Neutrophil (primary cell): ENCODE measurements at regions not wholly inside any gene's neighbourhood (a gene's known extent, or its start where the extent isn't known, plus 50 kb on each side); places are given as distances from the start of the nearest gene placed in this dataset.
"Not testable (repeated sequence)": the region's sequence is repeated elsewhere in the genome, so short reads cannot be mapped to it uniquely, and the experiment has no call there.

Experiments used
- H3K27ac ChIP-seq: fragments of 200-600 bp; sonication (generic); 2 replicates; pipeline ENCODE4 v1.5.1; 2016; ENCODE audit warnings: mild to moderate bottlenecking, moderate library complexity
- H3K27me3 ChIP-seq: fragments of 200-600 bp; sonication (generic); 2 replicates; pipeline ENCODE4 v1.6.0; 2016; ENCODE audit warnings: mild to moderate bottlenecking
- H3K36me3 ChIP-seq: fragments of 200-600 bp; sonication (generic); 2 replicates; pipeline ENCODE4 v1.5.1; 2017
- H3K4me1 ChIP-seq, 2 experiments: fragments of 200-600 bp in 1 of 2; sonication (generic) in 1 of 2; 1 replicate in 1 of 2; 2 replicates in 1 of 2; pipeline versions ENCODE4 v1.5.1 to v1.6.1; 2013 to 2016; ENCODE audit warnings: low read depth in 1 of 2, low read length in 1 of 2, mild to moderate bottlenecking in 1 of 2, moderate library complexity in 1 of 2; ENCODE audit not compliant: control insufficient read depth in 1 of 2, insufficient read depth in 1 of 2
- H3K4me3 ChIP-seq, 2 experiments: fragments of 200-600 bp in 1 of 2; sonication (generic) in 1 of 2; 1 replicate in 1 of 2; 2 replicates in 1 of 2; pipeline ENCODE4 v1.5.1; 2013 to 2016; ENCODE audit warnings: low read depth in 1 of 2, low read length in 1 of 2, mild to moderate bottlenecking in 1 of 2, moderate library complexity in 1 of 2
- H3K9me3 ChIP-seq: fragments of 200-600 bp; sonication (generic); 2 replicates; pipeline ENCODE4 v1.5.1; 2016
- CTCF ChIP-seq: fragments of 200-600 bp; sonication (generic); IDR thresholded peaks from 2 replicates; pipeline ENCODE4 v1.5.1; 2016; ENCODE audit warnings: antibody characterized with exemption

- TF ChIP-seq CTCF = no peak
- no peak overlapping the region for H3K27ac ChIP-seq
Measured at GRCh38 chr4:57312296-57312695, 202.1 kb upstream of the IGFBP7 start.

GRCh38 chr4:57309658-57310057, 199.5 kb upstream of the IGFBP7 start:
- Histone ChIP-seq H3K4me1 (no peaks in the 10 kb centered on the region), H3K9me3 (no peaks in the 10 kb centered on the region), H3K36me3 (no peaks in the 10 kb centered on the region), H3K4me3 (no peak overlapping the region), H3K27ac (no peak overlapping the region), H3K27me3 (no peaks in the 10 kb centered on the region)
- TF ChIP-seq CTCF = no peak

More at GRCh38 chr4:57312296-57312695, 202.1 kb upstream of the IGFBP7 start:
- no peak overlapping the region for H3K4me3 ChIP-seq
- no peaks in the 10 kb centered on the region for H3K4me1 ChIP-seq
- no peaks in the 10 kb centered on the region for H3K9me3 ChIP-seq
- H3K36me3 ChIP-seq = no peaks in the 10 kb centered on the region
- no peaks in the 10 kb centered on the region for H3K27me3 ChIP-seq

- Histone ChIP-seq H3K36me3 (no peaks in the 10 kb centered on the region), H3K9me3 (no peaks in the 10 kb centered on the region), H3K4me3 (no peak overlapping the region), H3K4me1 (no peaks in the 10 kb centered on the region), H3K27me3 (no peaks in the 10 kb centered on the region), H3K27ac (no peak overlapping the region)
- no peak for TF ChIP-seq CTCF
Measured at GRCh38 chr4:57308301-57308700, 198.1 kb upstream of the IGFBP7 start.

- no peak for TF ChIP-seq CTCF
- H3K27ac ChIP-seq = no peak overlapping the region
Measured at GRCh38 chr4:57305836-57306235, 195.7 kb upstream of the IGFBP7 start.

GRCh38 chr4:57303012-57303751, 193.0 kb upstream of the IGFBP7 start:
- H3K4me1 ChIP-seq = no peaks in the 10 kb centered on the region
- no peak overlapping the region for H3K4me3 ChIP-seq
- no peaks in the 10 kb centered on the region for H3K9me3 ChIP-seq
- no peak for TF ChIP-seq CTCF
- H3K27ac ChIP-seq = no peak overlapping the region
- H3K27me3 ChIP-seq = no peaks in the 10 kb centered on the region
- H3K36me3 ChIP-seq = no peaks in the 10 kb centered on the region

More at GRCh38 chr4:57305836-57306235, 195.7 kb upstream of the IGFBP7 start:
- Histone ChIP-seq H3K4me1 (no peaks in the 10 kb centered on the region), H3K9me3 (no peaks in the 10 kb centered on the region), H3K27me3 (no peaks in the 10 kb centered on the region), H3K4me3 (no peak overlapping the region), H3K36me3 (no peaks in the 10 kb centered on the region)

GRCh38 chr4:57300300-57300699, 190.1 kb upstream of the IGFBP7 start:
- H3K4me3 ChIP-seq, H3K4me1 ChIP-seq: not testable (repeated sequence)

More at GRCh38 chr4:57300300-57300699, 190.1 kb upstream of the IGFBP7 start:
- H3K27ac ChIP-seq, H3K9me3 ChIP-seq, H3K27me3 ChIP-seq, H3K36me3 ChIP-seq: not testable (repeated sequence)
